Esophagus muscularis mucosa (tissue), 4 donors: ENCODE measurements at regions not wholly inside any gene's neighbourhood (a gene's known extent, or its start where the extent isn't known, plus 50 kb on each side); places are given as distances from the start of the nearest gene placed in this dataset.

ENCODE experiments used
- CTCF ChIP-seq, 3 experiments: fragments of 200-600 bp in 2 of 3; fragments of 450-650 bp in 1 of 3; sonication (generic) in 2 of 3; IDR thresholded peaks; one replicate each; pipeline ENCODE4 v1.5.1; 2017 to 2019; ENCODE audit warnings: antibody characterized with exemption in 3 of 3, mild to moderate bottlenecking in 2 of 3, moderate library complexity in 1 of 3
- EP300 ChIP-seq: sonication (generic); formaldehyde crosslinking; IDR thresholded peaks from one replicate; pipeline ENCODE4 v1.6.1; 2017; ENCODE audit warnings: antibody characterized with exemption
- POLR2AphosphoS5 ChIP-seq, 2 donors: sonication (generic); formaldehyde crosslinking; IDR thresholded peaks; one replicate each; pipeline ENCODE4 v1.6.1; 2017; ENCODE audit warnings: antibody characterized with exemption in 2 of 2

- TF ChIP-seq EP300 (no peak), POLR2AphosphoS5 (IDR thresholded peaks at IDR 0.05) (no peak), CTCF (IDR thresholded peaks at IDR 0.05) (no peak)
Measured at GRCh38 chr17:53588317-53588716, 234.4 kb upstream of the KIF2B start.
